ENCODE measurements at regions not wholly inside any gene's neighbourhood (a gene's known extent, or its start where the extent isn't known, plus 50 kb on each side); places are given as distances from the start of the nearest gene placed in this dataset.
"Not testable (repeated sequence)": the region's sequence is repeated elsewhere in the genome, so short reads cannot be mapped to it uniquely, and the experiment has no call there.

- DNase-seq: no peak
Observed at GRCh38 chr9:105116052-105116868, 128.2 kb upstream of the SLC44A1 start.

DNA sequence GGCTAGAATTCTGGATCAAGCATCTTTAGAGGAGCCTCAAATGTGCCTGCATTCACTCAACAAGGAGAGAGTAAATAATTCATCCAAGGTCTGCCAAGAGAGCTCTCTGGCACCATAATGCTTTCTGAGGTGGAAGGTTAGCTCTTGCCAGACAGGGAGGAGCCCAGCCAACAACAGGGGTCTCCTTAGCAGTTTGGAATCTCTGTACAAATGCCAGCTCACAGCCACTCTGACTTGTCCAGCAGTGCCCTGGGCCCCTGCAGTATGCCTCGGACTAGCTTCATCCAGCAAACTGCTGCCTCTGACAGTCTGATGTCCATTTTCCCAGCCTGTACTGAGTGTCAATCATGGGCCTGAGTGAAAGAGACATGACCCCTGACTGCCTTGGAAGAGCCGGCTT, 127.2 kb upstream of the SLC44A1 start:
- DNase-seq: no peak

GRCh38 chr9:105118636-105119035, 125.8 kb upstream of the SLC44A1 start:
- DNase-seq: no peak

DNA sequence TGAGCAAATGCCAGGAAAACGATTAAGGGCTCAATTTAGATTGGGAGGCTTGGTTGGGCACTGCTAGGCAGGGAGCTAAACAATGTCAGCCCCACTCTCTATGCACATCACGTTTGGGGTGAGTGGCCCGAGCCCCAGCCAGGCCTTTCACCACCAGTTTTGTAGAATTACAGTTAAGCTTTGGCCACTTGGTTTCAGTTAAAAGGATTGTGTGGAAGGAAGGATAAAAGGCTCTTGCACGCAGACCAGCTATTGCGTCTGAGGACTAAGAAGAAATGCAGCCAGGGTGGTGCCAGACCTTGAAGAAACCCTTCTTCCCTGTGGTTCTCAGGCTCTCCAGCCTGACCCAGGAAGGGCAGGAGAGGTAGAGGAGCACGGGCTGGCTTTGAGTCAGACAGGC, 125.3 kb upstream of the SLC44A1 start:
- no peak for DNase-seq

- DNase-seq: no peak
Observed at GRCh38 chr9:105121861-105122430, 122.5 kb upstream of the SLC44A1 start.

GRCh38 chr9:105124598-105124997, 119.9 kb upstream of the SLC44A1 start:
- DNase-seq: not testable (repeated sequence)

DNA sequence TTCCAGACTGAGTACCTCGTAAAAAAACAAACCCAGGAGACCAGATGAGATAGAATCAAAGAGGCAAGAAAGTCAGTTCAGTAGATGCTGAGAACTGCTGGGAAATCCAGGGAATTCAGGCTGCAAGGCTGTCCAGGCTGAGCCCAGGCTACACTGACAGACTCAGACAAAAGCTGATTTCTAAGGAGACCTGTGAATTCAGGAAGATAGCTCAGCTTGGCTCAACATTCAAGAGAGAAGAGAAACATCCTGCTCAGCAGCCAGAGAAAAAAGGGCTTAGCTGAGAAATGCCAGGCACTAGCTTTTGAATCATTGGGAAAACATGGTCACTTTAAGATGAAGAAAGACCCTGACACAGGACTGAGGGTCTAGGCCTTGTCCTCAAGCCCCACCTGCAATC, 118.2 kb upstream of the SLC44A1 start:
- no peak for DNase-seq

DNA sequence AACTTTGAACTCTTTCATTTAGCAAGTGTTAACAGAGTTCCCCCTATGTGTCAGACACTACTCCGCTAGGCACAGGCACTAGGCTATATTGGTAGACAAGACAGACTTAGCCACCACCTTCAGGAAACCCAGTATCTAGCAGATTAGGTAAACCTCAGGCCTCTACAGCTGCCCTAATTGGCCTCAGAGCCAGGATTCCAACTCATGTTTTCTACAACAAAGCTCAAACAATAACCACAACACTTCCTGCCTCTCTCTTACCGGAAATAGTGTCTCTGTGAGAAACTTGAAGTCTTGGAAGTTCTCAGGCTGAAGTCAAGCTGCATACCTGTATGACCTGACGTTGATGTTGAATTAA, 116.6 kb upstream of the SLC44A1 start:
- no peak for DNase-seq

- no peak for DNase-seq
Observed at GRCh38 chr9:105128908-105129600, 115.4 kb upstream of the SLC44A1 start.

DNA sequence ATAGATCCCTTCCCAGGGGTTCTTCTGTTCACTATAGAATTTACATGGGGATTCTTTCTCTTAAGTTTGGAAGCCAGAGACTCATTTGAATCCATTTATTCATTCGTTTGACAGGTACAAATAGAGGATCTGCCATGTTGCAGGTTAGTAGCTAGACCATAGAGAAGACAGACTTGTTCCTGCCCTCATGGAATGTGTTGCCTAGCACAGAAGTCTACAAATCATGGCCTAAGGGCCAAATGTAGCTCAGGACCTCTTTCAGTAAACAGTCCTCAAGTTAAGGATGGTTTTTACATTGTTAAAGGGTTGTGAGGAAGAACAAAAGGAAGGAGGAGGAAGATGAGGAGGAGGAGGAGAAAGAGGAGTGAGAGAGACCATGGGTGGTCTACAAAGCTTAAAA, 114.7 kb upstream of the SLC44A1 start:
- DNase-seq: no peak

GRCh38 chr9:105131981-105132380, 112.5 kb upstream of the SLC44A1 start:
- DNase-seq: no peak

DNA sequence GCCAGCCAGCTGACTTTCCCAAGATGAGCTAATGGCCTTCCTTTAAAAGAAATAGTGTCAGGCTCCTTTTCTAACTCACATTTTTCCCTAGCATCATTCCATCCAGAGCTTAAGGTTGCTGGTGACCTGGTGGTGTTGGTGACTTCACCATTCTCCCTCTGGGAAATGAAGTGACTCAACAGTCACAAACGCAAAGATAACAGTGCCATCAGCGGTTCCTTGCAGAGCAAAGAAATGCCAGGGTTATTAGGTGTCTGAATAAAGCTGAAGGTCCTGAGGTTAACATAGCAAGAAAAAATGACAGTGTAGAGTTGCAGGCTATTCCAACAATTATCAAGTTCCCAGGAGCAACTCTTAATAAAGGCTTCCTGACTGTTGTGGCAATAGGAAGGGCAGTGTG, 111.8 kb upstream of the SLC44A1 start:
- no peak for DNase-seq

DNA sequence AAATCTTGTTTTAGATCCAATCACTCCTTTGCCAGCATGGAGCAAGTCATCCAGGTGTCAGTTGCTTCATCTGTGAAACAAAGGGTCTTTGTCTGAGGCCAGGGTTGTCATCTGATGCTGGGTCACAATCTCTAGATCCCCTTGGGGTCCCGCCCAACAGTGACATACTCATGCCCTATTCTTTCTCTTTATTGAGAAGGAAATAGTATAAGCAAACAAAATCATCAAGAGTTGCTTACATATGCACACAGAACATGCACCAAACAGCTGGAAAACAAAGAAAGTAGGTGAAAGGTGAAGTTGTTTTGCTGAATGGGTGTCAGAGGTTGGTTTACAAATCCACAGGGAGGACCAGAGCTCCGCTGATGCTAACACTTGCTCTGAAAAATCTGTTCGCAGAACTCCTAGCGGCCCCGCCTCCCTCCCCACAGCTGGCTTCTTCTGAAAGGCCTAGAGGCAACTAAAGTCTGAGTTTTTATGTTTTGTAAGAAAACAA, 106.1 kb upstream of the SLC44A1 start:
- no peak for DNase-seq

DNA sequence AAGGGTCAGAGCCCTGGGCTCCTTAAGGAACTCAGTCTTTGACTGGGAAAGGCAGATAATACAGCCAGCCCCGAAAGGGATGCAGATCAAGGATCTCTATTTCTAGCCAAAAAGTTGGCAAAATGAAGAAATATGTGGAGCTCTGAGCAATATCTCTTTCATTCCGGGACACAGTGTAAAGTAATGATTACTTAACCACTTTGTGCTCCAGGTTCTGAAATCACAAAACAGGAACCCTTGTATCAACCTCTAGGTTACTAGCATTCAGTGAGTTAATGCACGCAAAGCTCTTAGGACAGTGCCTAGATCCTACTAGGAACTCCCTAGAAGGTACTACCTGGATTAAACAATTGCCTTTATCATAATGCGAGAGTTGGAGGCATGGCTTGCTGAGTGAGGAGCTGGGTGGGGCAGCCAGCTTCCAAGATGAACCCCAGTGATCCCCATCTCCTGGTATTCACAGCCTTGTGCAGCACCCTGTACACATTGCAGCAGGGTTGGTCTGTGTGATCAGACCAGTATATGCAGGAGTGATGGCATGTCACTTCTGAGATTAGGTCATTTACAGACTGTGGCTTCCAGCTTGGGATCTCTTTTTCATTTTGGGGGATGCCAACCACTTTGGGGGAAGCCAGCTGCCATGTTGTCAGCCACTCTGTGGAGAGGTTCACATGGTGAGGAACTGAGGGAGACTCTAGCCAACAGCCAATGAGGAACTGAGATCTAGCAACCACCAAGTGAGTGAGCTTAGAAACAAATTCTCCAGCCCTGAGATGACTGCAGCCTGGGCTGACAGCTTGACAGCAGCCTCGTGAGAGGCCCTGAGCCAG, 103.1 kb upstream of the SLC44A1 start:
- no peak for DNase-seq

DNA sequence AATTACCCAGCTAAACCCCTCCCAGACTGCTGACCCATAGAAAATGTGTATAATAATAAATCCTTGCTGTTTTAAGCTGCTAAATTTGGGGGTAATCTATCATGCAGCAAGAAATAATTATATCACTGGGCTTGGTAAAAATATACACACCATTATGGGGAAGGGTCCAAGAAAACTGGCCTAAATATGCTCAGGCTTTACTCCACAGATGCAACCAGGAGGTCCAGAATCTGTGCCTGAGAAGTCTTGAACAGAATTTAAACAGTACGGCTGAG, 102.5 kb upstream of the SLC44A1 start:
- no peak for DNase-seq

DNA sequence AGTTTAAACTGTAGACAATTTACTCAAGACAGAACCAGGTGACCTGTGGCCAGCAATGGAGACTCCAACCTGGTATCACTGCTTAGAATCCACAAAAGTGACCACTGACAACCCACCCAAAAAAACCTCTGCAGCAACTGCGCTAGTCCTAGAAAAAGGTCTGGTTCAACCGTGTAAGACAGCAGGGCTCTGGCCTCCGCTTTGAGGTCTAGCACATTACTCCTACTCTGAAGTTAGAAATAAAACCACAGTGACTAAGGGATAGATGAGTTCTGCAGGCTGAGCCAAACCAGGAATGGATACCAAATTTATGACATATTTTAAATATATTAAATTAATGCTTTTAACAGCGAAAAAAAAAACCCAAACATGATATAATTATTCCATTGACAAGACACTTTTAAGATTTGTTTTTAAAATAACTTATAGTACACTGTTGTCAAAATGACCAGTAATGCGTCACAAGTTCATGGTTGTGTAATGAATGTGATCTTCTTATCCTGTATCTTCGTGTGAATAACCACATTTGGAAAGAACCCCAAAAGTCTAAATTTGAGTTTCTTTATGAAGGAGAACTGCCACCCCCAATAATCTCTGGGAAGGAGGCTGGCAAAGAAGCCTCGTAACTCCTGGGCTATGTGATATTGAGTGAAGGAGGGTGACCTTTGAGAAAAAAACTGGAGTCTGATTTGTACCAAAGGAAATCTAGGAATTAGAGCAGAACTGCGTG, 101.9 kb upstream of the SLC44A1 start:
- DNase-seq: no peak

DNA sequence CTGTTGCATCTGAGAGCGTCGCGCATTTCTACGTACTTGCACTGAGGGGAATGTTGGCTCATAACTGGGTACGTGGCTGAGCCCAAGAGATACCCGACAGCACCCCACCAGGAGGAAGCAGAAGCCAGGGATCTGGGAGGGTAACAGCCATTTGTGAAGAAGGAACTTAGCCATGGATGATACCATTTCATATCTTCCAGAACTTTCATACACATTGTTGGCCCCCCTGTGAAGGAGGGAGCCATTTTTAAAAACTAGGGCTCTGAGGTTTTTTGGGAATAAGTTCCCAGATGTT, 101.4 kb upstream of the SLC44A1 start:
- DNase-seq: no peak

DNA sequence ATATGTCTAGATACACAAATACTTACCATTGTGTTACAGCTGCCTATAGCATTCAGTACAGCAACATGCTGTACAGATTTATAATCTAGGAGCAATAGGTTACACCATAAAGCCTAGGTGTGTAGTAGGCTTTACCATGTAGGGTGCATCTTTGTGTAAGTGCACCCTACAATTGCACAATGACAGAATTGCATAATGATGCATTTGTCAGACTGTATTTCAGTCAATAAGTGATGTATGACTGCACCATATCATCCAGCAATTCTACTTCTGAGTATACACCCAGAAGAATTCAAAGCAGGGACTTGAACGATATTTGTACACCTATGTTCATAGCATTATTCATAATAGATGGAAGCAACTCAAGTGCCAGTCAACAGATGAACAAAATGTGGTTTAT, 100.4 kb upstream of the SLC44A1 start:
- DNase-seq: no peak

GRCh38 chr9:105144841-105145240, 99.6 kb upstream of the SLC44A1 start:
- no peak for DNase-seq

DNA sequence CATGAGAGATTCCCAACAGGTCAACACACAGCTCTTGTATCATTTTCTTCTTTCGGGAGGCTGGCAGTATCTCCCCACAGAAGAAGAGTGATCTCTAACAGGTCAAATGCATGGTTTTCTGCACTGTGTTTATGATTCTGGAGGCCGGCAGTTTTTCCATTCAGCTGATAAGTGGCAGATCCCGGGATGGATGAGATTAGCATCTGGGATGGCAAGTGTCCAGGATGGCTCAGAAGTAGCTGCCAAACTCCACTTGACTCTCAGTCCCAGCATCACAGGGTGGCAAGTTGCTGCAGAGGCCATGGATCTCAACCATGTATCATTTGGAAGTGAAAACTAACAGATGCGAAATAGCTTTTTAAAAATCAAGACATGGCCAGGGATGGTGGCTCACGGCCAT, 97.8 kb upstream of the SLC44A1 start:
- no peak for DNase-seq

DNA sequence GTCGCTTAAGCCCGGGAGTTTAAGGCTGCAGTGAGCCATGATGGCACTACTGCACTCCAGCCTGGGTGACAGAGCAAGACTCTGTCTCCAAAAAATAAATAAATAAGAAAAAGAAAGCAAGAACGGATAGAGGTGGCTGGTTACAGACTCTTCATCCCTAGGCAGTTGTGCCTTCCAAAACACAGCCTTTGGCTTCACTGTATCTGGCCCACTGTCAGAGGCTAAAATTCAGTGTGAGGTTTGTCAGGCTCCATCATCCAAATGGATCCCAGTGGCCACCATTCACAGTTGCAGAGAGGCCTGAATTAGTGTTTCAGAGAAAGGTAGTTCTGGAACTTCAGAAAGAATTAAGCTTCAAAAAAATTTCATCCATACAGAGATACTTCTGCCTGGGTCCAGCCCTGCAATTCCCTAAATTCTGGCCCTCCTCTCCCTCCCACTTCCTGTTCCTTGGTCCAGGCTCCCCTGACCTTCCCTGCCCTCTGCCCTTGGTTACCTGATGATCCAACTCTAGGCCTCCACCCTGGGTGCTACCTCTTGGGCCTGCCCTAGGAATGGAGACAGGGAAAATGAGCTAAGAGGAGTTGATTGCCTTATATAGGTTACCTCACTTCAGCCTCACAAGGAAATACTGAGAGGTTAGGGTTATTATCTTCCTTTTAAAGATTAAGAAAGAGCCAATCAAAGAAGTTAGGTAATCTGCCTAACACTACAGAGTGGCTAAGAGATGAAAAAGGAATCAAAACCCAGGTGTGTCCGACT, 97.2 kb upstream of the SLC44A1 start:
- no peak for DNase-seq

- no peak for DNase-seq
Observed at GRCh38 chr9:105148328-105149006, 96.0 kb upstream of the SLC44A1 start.
